ENCODE measurements at regions not wholly inside any gene's neighbourhood (a gene's known extent, or its start where the extent isn't known, plus 50 kb on each side); places are given as distances from the start of the nearest gene placed in this dataset.

DNA sequence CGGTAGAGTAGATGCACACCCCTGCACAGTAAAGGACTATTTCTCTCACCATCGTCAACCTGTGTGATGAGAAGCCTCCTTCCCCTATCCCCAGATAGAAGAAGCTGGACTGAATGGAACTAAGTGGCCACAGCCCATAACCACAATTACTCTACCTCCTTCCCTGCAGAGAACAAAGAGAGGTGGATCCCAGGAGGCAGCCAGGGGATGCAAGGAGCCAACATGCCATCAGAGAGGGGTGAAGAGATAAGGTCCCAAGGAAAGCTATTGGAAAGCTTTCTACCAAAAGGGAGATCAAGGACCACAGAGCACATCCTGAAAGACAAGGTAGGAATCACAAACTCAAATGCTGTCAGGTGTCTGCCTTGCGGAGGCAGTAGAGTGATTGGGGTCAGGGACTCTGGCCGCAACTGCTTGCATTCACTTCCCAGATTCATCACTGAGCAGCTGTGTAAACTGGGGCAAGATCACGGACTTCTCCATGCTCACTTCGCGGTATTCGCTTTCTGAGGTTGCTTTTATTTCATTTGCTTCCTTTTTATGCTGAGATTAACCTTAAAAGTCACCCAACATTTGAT is 81.6 kb upstream of the MYO3A start:
- no peak for ATAC-seq

DNA sequence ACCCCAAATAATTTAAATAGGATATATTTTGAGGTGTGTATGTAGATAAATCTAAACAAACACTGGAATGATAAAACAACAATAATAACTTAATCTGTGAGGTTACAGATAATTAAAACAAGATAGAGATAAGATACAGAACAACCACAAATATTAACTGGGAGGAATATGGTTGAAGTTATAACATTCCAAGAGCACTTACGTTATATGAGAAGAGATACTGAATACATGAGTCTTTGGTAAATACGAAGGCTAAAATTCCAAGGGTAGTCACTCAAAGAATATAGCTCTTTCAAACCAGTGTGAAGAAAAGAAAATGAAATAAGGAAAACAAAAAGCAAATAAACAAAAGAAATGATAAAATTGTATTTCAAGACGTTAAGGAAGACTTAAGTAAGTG is 76.0 kb upstream of the MYO3A start:
- no peak for ATAC-seq

More for the DNA sequence above, 81.6 kb upstream of the MYO3A start:
- TF ChIP-seq ARNTL (CRISPR knock-in tag; IDR thresholded peaks at IDR 0.05; ENCODE audit: borderline replicate concordance, low read depth) = no peak

DNA sequence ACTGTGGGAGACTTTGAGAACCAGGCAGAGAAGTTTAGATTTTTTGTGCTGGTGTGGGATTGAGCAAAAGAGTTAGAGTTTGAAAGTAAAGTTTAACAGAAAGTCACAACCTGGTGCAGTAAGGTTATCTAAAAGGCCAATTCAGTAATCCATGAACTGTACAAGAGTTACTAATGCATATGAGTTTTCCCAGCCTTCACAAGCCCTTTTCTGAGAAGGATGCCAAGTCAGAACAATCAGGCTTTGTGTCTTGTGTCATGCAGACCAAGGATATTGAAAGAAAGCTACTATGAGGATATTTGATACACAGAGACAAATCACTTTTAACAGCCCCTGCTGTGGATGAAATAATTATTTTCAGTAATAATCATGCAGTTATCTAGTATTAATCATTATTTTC is 68.8 kb upstream of the MYO3A start:
- ATAC-seq = no peak
- TF ChIP-seq ZC3H10 (CRISPR knock-in tag; IDR thresholded peaks at IDR 0.05) (no peak), TOX (CRISPR knock-in tag; IDR thresholded peaks at IDR 0.05; ENCODE audit: borderline replicate concordance) (no peak), ZNF565 (CRISPR knock-in tag; conservative IDR thresholded peaks at IDR 0.05; ENCODE audit: low read depth) (no peak), BACH2 (CRISPR knock-in tag; IDR thresholded peaks at IDR 0.05; ENCODE audit: borderline replicate concordance) (no peak), SNAI2 (CRISPR knock-in tag; IDR thresholded peaks at IDR 0.05) (no peak), ZFP30 (CRISPR knock-in tag; IDR thresholded peaks at IDR 0.05) (no peak), ISL1 (CRISPR knock-in tag; IDR thresholded peaks at IDR 0.05) (no peak), RARB (CRISPR knock-in tag; IDR thresholded peaks at IDR 0.05) (no peak), ARNTL (CRISPR knock-in tag; IDR thresholded peaks at IDR 0.05; ENCODE audit: borderline replicate concordance, low read depth) (no peak), ESRRG (CRISPR knock-in tag; IDR thresholded peaks at IDR 0.05) (no peak)
- TF ChIP-seq, protein P1, sequence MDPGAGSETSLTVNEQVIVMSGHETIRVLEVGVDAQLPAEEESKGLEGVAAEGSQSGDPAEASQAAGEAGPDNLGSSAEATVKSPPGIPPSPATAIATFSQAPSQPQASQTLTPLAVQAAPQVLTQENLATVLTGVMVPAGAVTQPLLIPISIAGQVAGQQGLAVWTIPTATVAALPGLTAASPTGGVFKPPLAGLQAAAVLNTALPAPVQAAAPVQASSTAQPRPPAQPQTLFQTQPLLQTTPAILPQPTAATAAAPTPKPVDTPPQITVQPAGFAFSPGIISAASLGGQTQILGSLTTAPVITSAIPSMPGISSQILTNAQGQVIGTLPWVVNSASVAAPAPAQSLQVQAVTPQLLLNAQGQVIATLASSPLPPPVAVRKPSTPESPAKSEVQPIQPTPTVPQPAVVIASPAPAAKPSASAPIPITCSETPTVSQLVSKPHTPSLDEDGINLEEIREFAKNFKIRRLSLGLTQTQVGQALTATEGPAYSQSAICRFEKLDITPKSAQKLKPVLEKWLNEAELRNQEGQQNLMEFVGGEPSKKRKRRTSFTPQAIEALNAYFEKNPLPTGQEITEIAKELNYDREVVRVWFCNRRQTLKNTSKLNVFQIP (CRISPR knock-in tag; IDR thresholded peaks at IDR 0.05; ENCODE audit: borderline replicate concordance, low read depth) = no peak
- TF ChIP-seq, protein P2, sequence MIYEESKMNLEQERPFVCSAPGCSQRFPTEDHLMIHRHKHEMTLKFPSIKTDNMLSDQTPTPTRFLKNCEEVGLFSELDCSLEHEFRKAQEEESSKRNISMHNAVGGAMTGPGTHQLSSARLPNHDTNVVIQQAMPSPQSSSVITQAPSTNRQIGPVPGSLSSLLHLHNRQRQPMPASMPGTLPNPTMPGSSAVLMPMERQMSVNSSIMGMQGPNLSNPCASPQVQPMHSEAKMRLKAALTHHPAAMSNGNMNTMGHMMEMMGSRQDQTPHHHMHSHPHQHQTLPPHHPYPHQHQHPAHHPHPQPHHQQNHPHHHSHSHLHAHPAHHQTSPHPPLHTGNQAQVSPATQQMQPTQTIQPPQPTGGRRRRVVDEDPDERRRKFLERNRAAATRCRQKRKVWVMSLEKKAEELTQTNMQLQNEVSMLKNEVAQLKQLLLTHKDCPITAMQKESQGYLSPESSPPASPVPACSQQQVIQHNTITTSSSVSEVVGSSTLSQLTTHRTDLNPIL (CRISPR knock-in tag; IDR thresholded peaks at IDR 0.05; ENCODE audit: low read depth) = no peak

More for the DNA sequence above, 76.0 kb upstream of the MYO3A start:
- TF ChIP-seq, protein P3, sequence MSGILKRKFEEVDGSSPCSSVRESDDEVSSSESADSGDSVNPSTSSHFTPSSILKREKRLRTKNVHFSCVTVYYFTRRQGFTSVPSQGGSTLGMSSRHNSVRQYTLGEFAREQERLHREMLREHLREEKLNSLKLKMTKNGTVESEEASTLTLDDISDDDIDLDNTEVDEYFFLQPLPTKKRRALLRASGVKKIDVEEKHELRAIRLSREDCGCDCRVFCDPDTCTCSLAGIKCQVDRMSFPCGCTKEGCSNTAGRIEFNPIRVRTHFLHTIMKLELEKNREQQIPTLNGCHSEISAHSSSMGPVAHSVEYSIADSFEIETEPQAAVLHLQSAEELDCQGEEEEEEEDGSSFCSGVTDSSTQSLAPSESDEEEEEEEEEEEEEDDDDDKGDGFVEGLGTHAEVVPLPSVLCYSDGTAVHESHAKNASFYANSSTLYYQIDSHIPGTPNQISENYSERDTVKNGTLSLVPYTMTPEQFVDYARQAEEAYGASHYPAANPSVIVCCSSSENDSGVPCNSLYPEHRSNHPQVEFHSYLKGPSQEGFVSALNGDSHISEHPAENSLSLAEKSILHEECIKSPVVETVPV (CRISPR knock-in tag; IDR thresholded peaks at IDR 0.05) = no peak
- TF ChIP-seq, protein P1 (CRISPR knock-in tag; IDR thresholded peaks at IDR 0.05; ENCODE audit: borderline replicate concordance, low read depth) = no peak

DNA sequence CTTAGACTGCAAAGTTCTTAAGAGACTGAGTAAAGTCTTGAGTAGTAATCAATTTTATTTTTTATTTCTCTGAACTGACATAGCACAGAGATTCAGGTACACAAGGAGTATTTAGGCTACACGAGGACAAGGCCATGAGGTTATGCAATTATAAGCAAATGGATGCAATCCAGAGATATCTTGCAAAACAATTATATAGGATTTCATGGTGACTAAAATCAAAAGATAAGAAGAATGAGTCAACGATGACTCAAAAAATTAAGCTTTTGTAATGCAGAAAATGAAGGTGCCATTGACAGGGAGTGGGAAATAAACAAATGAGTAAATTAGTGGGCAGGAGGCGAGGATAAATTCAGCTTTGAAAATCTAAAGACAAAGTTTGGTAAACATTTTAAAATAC is 66.7 kb upstream of the MYO3A start:
- TF ChIP-seq, protein P4, sequence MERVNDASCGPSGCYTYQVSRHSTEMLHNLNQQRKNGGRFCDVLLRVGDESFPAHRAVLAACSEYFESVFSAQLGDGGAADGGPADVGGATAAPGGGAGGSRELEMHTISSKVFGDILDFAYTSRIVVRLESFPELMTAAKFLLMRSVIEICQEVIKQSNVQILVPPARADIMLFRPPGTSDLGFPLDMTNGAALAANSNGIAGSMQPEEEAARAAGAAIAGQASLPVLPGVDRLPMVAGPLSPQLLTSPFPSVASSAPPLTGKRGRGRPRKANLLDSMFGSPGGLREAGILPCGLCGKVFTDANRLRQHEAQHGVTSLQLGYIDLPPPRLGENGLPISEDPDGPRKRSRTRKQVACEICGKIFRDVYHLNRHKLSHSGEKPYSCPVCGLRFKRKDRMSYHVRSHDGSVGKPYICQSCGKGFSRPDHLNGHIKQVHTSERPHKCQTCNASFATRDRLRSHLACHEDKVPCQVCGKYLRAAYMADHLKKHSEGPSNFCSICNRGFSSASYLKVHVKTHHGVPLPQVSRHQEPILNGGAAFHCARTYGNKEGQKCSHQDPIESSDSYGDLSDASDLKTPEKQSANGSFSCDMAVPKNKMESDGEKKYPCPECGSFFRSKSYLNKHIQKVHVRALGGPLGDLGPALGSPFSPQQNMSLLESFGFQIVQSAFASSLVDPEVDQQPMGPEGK (CRISPR knock-in tag; IDR thresholded peaks at IDR 0.05; ENCODE audit: borderline replicate concordance) = no peak
- TF ChIP-seq, protein P3 (CRISPR knock-in tag; IDR thresholded peaks at IDR 0.05) = no peak
- no peak for TF ChIP-seq ARNTL (CRISPR knock-in tag; IDR thresholded peaks at IDR 0.05; ENCODE audit: borderline replicate concordance, low read depth)
- TF ChIP-seq RARB (CRISPR knock-in tag; IDR thresholded peaks at IDR 0.05) = no peak
- no peak for TF ChIP-seq ZFP3 (CRISPR knock-in tag; IDR thresholded peaks at IDR 0.05)
- TF ChIP-seq, protein P5, sequence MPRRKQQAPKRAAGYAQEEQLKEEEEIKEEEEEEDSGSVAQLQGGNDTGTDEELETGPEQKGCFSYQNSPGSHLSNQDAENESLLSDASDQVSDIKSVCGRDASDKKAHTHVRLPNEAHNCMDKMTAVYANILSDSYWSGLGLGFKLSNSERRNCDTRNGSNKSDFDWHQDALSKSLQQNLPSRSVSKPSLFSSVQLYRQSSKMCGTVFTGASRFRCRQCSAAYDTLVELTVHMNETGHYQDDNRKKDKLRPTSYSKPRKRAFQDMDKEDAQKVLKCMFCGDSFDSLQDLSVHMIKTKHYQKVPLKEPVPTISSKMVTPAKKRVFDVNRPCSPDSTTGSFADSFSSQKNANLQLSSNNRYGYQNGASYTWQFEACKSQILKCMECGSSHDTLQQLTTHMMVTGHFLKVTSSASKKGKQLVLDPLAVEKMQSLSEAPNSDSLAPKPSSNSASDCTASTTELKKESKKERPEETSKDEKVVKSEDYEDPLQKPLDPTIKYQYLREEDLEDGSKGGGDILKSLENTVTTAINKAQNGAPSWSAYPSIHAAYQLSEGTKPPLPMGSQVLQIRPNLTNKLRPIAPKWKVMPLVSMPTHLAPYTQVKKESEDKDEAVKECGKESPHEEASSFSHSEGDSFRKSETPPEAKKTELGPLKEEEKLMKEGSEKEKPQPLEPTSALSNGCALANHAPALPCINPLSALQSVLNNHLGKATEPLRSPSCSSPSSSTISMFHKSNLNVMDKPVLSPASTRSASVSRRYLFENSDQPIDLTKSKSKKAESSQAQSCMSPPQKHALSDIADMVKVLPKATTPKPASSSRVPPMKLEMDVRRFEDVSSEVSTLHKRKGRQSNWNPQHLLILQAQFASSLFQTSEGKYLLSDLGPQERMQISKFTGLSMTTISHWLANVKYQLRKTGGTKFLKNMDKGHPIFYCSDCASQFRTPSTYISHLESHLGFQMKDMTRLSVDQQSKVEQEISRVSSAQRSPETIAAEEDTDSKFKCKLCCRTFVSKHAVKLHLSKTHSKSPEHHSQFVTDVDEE (CRISPR knock-in tag; IDR thresholded peaks at IDR 0.05) = no peak
- no peak for TF ChIP-seq ZNF565 (CRISPR knock-in tag; conservative IDR thresholded peaks at IDR 0.05; ENCODE audit: low read depth)
- no peak for TF ChIP-seq TCF4 (CRISPR knock-in tag; IDR thresholded peaks at IDR 0.05; ENCODE audit: borderline replicate concordance)
- TF ChIP-seq GLIS3 (CRISPR knock-in tag; IDR thresholded peaks at IDR 0.05) = no peak
- TF ChIP-seq, protein P2 (CRISPR knock-in tag; IDR thresholded peaks at IDR 0.05; ENCODE audit: low read depth) = no peak
- TF ChIP-seq PPARA (CRISPR knock-in tag; IDR thresholded peaks at IDR 0.05; ENCODE audit: borderline replicate concordance) = no peak
- TF ChIP-seq SNAI2 (CRISPR knock-in tag; IDR thresholded peaks at IDR 0.05) = no peak
- no peak for TF ChIP-seq ZC3H10 (CRISPR knock-in tag; IDR thresholded peaks at IDR 0.05)
- TF ChIP-seq ZNF8 (CRISPR knock-in tag; IDR thresholded peaks at IDR 0.05) = no peak
- TF ChIP-seq ISL1 (CRISPR knock-in tag; IDR thresholded peaks at IDR 0.05) = no peak
- TF ChIP-seq ESRRG (CRISPR knock-in tag; IDR thresholded peaks at IDR 0.05) = no peak
- no peak for TF ChIP-seq ZFP30 (CRISPR knock-in tag; IDR thresholded peaks at IDR 0.05)
- no peak for TF ChIP-seq ZNF70 (CRISPR knock-in tag; IDR thresholded peaks at IDR 0.05)
- no peak for TF ChIP-seq BACH2 (CRISPR knock-in tag; IDR thresholded peaks at IDR 0.05; ENCODE audit: borderline replicate concordance)
- no peak for ATAC-seq

Measured in SK-N-SH treated with all-trans-retinoic acid at 6 μM for 48 hours (cell line).